Muscle of leg (tissue), 3 donors: ENCODE measurements at regions not wholly inside any gene's neighbourhood (a gene's known extent, or its start where the extent isn't known, plus 50 kb on each side); places are given as distances from the start of the nearest gene placed in this dataset.

Experiments
- DNase-seq: peaks from one replicate; pipeline ENCODE4 v3.0.0; 2013
- H3K27ac ChIP-seq: one replicate; pipeline ENCODE4 v1.5.1; 2013; ENCODE audit warnings: mild to moderate bottlenecking, low read length, control low read depth
- H3K27me3 ChIP-seq: one replicate; pipeline ENCODE4 v1.6.1; 2013; ENCODE audit warnings: low read length; ENCODE audit not compliant: control insufficient read depth, insufficient read depth
- H3K36me3 ChIP-seq: one replicate; pipeline ENCODE4 v1.6.1; 2013; ENCODE audit warnings: low read length; ENCODE audit not compliant: control insufficient read depth, insufficient read depth
- H3K4me1 ChIP-seq: one replicate; pipeline ENCODE4 v1.6.1; 2013; ENCODE audit warnings: low read length; ENCODE audit not compliant: control insufficient read depth, insufficient read depth
- H3K4me3 ChIP-seq: one replicate; pipeline ENCODE4 v1.5.1; 2013; ENCODE audit warnings: low read length, control low read depth
- H3K9me3 ChIP-seq: replicated peaks from 2 replicates; pipeline ENCODE4 v1.6.1; 2013; ENCODE audit warnings: low read depth, low read length; ENCODE audit not compliant: control insufficient read depth
- WGBS: methylation state at CpG from one replicate; pipeline ENCODE4 v1.1.5; 2013; ENCODE audit warnings: missing lambda C conversion rate; ENCODE audit not compliant: insufficient coverage; 5-methylcytosine and 5-hydroxymethylcytosine counted together

- H3K9me3 ChIP-seq: no peaks in the 10 kb centered on the region
- WGBS: no CpG with 5 or more reads among the region's 1 CpG
- no peak overlapping the region for H3K4me3 ChIP-seq
- DNase-seq: no peak
- no peaks in the 10 kb centered on the region for H3K4me1 ChIP-seq
- H3K36me3 ChIP-seq: no peaks in the 10 kb centered on the region
- no peak overlapping the region for H3K27ac ChIP-seq
- H3K27me3 ChIP-seq: no peaks in the 10 kb centered on the region
Observed at GRCh38 chr15:61425934-61426333, 196.8 kb upstream of the RORA start.

GRCh38 chr15:61422773-61423172, 193.7 kb upstream of the RORA start:
- DNase-seq: no peak
- Histone ChIP-seq H3K27me3 (no peaks in the 10 kb centered on the region), H3K4me3 (no peak overlapping the region), H3K27ac (no peak overlapping the region), H3K4me1 (no peaks in the 10 kb centered on the region), H3K36me3 (no peaks in the 10 kb centered on the region), H3K9me3 (no peaks in the 10 kb centered on the region)
- no CpG with 5 or more reads among the region's 4 CpGs for WGBS

- Histone ChIP-seq H3K36me3 (no peaks in the 10 kb centered on the region), H3K4me3 (no peak overlapping the region), H3K4me1 (no peaks in the 10 kb centered on the region), H3K27me3 (no peaks in the 10 kb centered on the region), H3K9me3 (no peaks in the 10 kb centered on the region), H3K27ac (no peak overlapping the region)
- WGBS: no CpG with 5 or more reads among the region's 1 CpG
- DNase-seq: no peak
Observed at GRCh38 chr15:61421938-61422337, 192.8 kb upstream of the RORA start.

GRCh38 chr15:61421470-61421869, 192.4 kb upstream of the RORA start:
- Histone ChIP-seq H3K4me1 (no peaks in the 10 kb centered on the region), H3K27me3 (no peaks in the 10 kb centered on the region), H3K4me3 (no peak overlapping the region), H3K36me3 (no peaks in the 10 kb centered on the region), H3K9me3 (no peaks in the 10 kb centered on the region), H3K27ac (no peak overlapping the region)
- DNase-seq: no peak
- WGBS: 100% methylated on average over 1 of the region's 2 CpGs

GRCh38 chr15:61420546-61420945, 191.4 kb upstream of the RORA start:
- Histone ChIP-seq H3K27me3 (no peaks in the 10 kb centered on the region), H3K4me3 (no peak overlapping the region), H3K27ac (no peak overlapping the region), H3K9me3 (no peaks in the 10 kb centered on the region), H3K4me1 (no peaks in the 10 kb centered on the region), H3K36me3 (no peaks in the 10 kb centered on the region)
- DNase-seq: no peak

GRCh38 chr15:61415617-61416120, 186.6 kb upstream of the RORA start:
- Histone ChIP-seq H3K36me3 (no peaks in the 10 kb centered on the region), H3K27ac (no peak overlapping the region), H3K27me3 (no peaks in the 10 kb centered on the region), H3K9me3 (no peaks in the 10 kb centered on the region), H3K4me1 (no peaks in the 10 kb centered on the region), H3K4me3 (no peak overlapping the region)
- no peak for DNase-seq
- 100% methylated on average over 1 of the region's 2 CpGs for WGBS

GRCh38 chr15:61411902-61412510, 182.9 kb upstream of the RORA start:
- H3K4me1 ChIP-seq: no peaks in the 10 kb centered on the region
- no peaks in the 10 kb centered on the region for H3K36me3 ChIP-seq
- no peaks in the 10 kb centered on the region for H3K9me3 ChIP-seq
- no peaks in the 10 kb centered on the region for H3K27me3 ChIP-seq
- no peak overlapping the region for H3K27ac ChIP-seq
- DNase-seq: peak; percentile 49
- WGBS: 13% methylated on average over 1 of the region's 3 CpGs
- no peak overlapping the region for H3K4me3 ChIP-seq

- no peak overlapping the region for H3K4me3 ChIP-seq
- no peaks in the 10 kb centered on the region for H3K4me1 ChIP-seq
- no CpG with 5 or more reads among the region's 2 CpGs for WGBS
- no peak overlapping the region for H3K27ac ChIP-seq
- no peaks in the 10 kb centered on the region for H3K36me3 ChIP-seq
- DNase-seq: no peak
- no peaks in the 10 kb centered on the region for H3K27me3 ChIP-seq
- no peaks in the 10 kb centered on the region for H3K9me3 ChIP-seq
Observed at GRCh38 chr15:61410662-61411061, 181.6 kb upstream of the RORA start.

GRCh38 chr15:61404567-61404966, 175.5 kb upstream of the RORA start:
- no peaks in the 10 kb centered on the region for H3K36me3 ChIP-seq
- no peaks in the 10 kb centered on the region for H3K9me3 ChIP-seq
- WGBS: 69% methylated on average over 1 of the region's 2 CpGs
- H3K4me1 ChIP-seq: no peaks in the 10 kb centered on the region
- DNase-seq: no peak
- no peak overlapping the region for H3K4me3 ChIP-seq
- H3K27ac ChIP-seq: no peak overlapping the region
- no peaks in the 10 kb centered on the region for H3K27me3 ChIP-seq

GRCh38 chr15:61403884-61404283, 174.8 kb upstream of the RORA start:
- Histone ChIP-seq H3K36me3 (no peaks in the 10 kb centered on the region), H3K4me1 (no peaks in the 10 kb centered on the region), H3K9me3 (no peaks in the 10 kb centered on the region), H3K4me3 (no peak overlapping the region), H3K27ac (no peak overlapping the region), H3K27me3 (peaks cover 2% of the 10 kb centered on the region)
- no peak for DNase-seq
- 96% methylated on average over 4 of the region's 6 CpGs for WGBS
